Thyroid gland (tissue), 4 donors: ENCODE measurements at regions not wholly inside any gene's neighbourhood (a gene's known extent, or its start where the extent isn't known, plus 50 kb on each side); places are given as distances from the start of the nearest gene placed in this dataset.

Source experiments
- POLR2A ChIP-seq, 2 donors: fragments of 450-650 bp; IDR thresholded peaks; one replicate each; pipeline ENCODE4 v1.6.1; 2017; ENCODE audit warnings: antibody characterized with exemption in 2 of 2, mild to moderate bottlenecking in 2 of 2, moderate library complexity in 1 of 2
- TF ChIP-seq, protein P1 (sequence below), 6 experiments: fragments of 200-600 bp in 3 of 6; fragments of 450-650 bp in 3 of 6; sonication (generic) in 3 of 6; IDR thresholded peaks; one replicate each; pipeline ENCODE4 v1.5.1; 2016 to 2019; ENCODE audit warnings: antibody characterized with exemption in 6 of 6, mild to moderate bottlenecking in 2 of 6, inconsistent platforms in 1 of 6, moderate library complexity in 1 of 6

DNA sequence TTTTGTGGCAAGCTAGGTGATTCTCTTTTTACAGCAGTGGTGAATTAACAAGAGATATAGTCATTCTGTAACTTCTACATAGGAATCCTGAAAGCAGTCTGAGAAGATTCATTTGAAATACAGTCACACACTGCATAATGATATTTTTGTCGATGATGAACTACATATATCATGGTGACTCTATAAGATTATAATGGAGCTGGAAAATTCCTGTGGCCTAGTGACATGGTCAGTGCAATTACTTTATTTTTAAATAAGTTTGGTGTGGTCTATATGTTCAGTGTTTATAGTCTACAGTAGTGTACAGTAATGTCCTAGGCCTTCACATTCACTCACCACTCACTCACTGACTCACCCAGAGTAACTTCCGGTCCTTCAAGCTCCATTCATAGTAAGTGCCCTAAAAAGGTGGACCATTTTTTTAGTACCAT lies 511.4 kb upstream of the MCTP2 start:
- TF ChIP-seq, protein P1, sequence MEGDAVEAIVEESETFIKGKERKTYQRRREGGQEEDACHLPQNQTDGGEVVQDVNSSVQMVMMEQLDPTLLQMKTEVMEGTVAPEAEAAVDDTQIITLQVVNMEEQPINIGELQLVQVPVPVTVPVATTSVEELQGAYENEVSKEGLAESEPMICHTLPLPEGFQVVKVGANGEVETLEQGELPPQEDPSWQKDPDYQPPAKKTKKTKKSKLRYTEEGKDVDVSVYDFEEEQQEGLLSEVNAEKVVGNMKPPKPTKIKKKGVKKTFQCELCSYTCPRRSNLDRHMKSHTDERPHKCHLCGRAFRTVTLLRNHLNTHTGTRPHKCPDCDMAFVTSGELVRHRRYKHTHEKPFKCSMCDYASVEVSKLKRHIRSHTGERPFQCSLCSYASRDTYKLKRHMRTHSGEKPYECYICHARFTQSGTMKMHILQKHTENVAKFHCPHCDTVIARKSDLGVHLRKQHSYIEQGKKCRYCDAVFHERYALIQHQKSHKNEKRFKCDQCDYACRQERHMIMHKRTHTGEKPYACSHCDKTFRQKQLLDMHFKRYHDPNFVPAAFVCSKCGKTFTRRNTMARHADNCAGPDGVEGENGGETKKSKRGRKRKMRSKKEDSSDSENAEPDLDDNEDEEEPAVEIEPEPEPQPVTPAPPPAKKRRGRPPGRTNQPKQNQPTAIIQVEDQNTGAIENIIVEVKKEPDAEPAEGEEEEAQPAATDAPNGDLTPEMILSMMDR (IDR thresholded peaks at IDR 0.05): no peak
- no peak for TF ChIP-seq POLR2A (IDR thresholded peaks at IDR 0.05)
